ENCODE measurements at regions not wholly inside any gene's neighbourhood (a gene's known extent, or its start where the extent isn't known, plus 50 kb on each side); places are given as distances from the start of the nearest gene placed in this dataset.
"Not testable (repeated sequence)": the region's sequence is repeated elsewhere in the genome, so short reads cannot be mapped to it uniquely, and the experiment has no call there.

GRCh38 chr11:87574193-87574592, 536.5 kb downstream of the TMEM135 start:
- no peaks in the 10 kb centered on the region for H3K36me3 Mint-ChIP-seq
- H3K4me3 Mint-ChIP-seq, result no peak overlapping the region
- H3K27ac Mint-ChIP-seq, result no peak overlapping the region
- Histone ChIP-seq H3K4me3 (ENCODE audit: low read depth, low read length) (no peak overlapping the region), H3K27ac (ENCODE audit: insufficient read depth, low read length, poor library complexity, severe bottlenecking) (no peak overlapping the region), H3K4me1 (ENCODE audit: control insufficient read depth, insufficient read depth, low read length, poor library complexity, severe bottlenecking) (no peaks in the 10 kb centered on the region), H3K36me3 (ENCODE audit: control insufficient read depth, insufficient read depth, low read length) (no peaks in the 10 kb centered on the region), H3K27me3 (ENCODE audit: control insufficient read depth, insufficient read depth, low read length) (no peaks in the 10 kb centered on the region), H3K9me3 (ENCODE audit: control insufficient read depth in 2 of 2, low read length in 2 of 2) (no peaks in the 10 kb centered on the region)
- DNase-seq, result no peak
- H3K4me1 Mint-ChIP-seq, result no peaks in the 10 kb centered on the region
- peaks cover 0 to 2% (median 2%) of the 10 kb centered on the region in 7 donors for H3K9me3 Mint-ChIP-seq
- no peaks in the 10 kb centered on the region for H3K27me3 Mint-ChIP-seq
- no peak for ATAC-seq (ENCODE audit: low read depth in 2 of 2)

GRCh38 chr11:87573708-87574107, 536.0 kb downstream of the TMEM135 start:
- peaks cover 0 to 2% (median 2%) of the 10 kb centered on the region in 7 donors for H3K9me3 Mint-ChIP-seq
- DNase-seq (no peak), ATAC-seq (ENCODE audit: low read depth in 2 of 2) (no peak)
- H3K9me3 ChIP-seq (ENCODE audit: control insufficient read depth in 2 of 2, low read length in 2 of 2), result no peaks in the 10 kb centered on the region
- H3K4me1 ChIP-seq (ENCODE audit: control insufficient read depth, insufficient read depth, low read length, poor library complexity, severe bottlenecking), result no peaks in the 10 kb centered on the region
- no peaks in the 10 kb centered on the region for H3K36me3 ChIP-seq (ENCODE audit: control insufficient read depth, insufficient read depth, low read length)
- H3K27me3 Mint-ChIP-seq, result no peaks in the 10 kb centered on the region
- H3K27ac ChIP-seq (ENCODE audit: insufficient read depth, low read length, poor library complexity, severe bottlenecking), result no peak overlapping the region
- H3K36me3 Mint-ChIP-seq, result no peaks in the 10 kb centered on the region
- H3K4me1 Mint-ChIP-seq, result no peaks in the 10 kb centered on the region
- no peak overlapping the region for H3K4me3 ChIP-seq (ENCODE audit: low read depth, low read length)
- H3K27ac Mint-ChIP-seq, result no peak overlapping the region
- H3K27me3 ChIP-seq (ENCODE audit: control insufficient read depth, insufficient read depth, low read length), result no peaks in the 10 kb centered on the region
- H3K4me3 Mint-ChIP-seq, result no peak overlapping the region

- Histone ChIP-seq H3K36me3 (ENCODE audit: control insufficient read depth, insufficient read depth, low read length) (no peaks in the 10 kb centered on the region), H3K4me1 (ENCODE audit: control insufficient read depth, insufficient read depth, low read length, poor library complexity, severe bottlenecking) (no peaks in the 10 kb centered on the region), H3K27ac (ENCODE audit: insufficient read depth, low read length, poor library complexity, severe bottlenecking) (no peak overlapping the region), H3K27me3 (ENCODE audit: control insufficient read depth, insufficient read depth, low read length) (no peaks in the 10 kb centered on the region), H3K9me3 (ENCODE audit: control insufficient read depth in 2 of 2, low read length in 2 of 2) (no peaks in the 10 kb centered on the region), H3K4me3 (ENCODE audit: low read depth, low read length) (no peak overlapping the region)
- Mint-ChIP-seq H3K36me3 (no peaks in the 10 kb centered on the region), H3K9me3 (peaks cover 2 to 6% (median 2%) of the 10 kb centered on the region in 7 donors), H3K27ac (no peak overlapping the region), H3K27me3 (no peaks in the 10 kb centered on the region), H3K4me1 (no peaks in the 10 kb centered on the region), H3K4me3 (no peak overlapping the region)
- DNase-seq (no peak), ATAC-seq (ENCODE audit: low read depth in 2 of 2) (no peak)
These were observed 535.1 kb downstream of the TMEM135 start for GRCh38 chr11:87572881-87573280.

- Histone ChIP-seq H3K36me3 (ENCODE audit: control insufficient read depth, insufficient read depth, low read length) (no peaks in the 10 kb centered on the region), H3K27ac (ENCODE audit: insufficient read depth, low read length, poor library complexity, severe bottlenecking) (no peak overlapping the region), H3K27me3 (ENCODE audit: control insufficient read depth, insufficient read depth, low read length) (no peaks in the 10 kb centered on the region), H3K9me3 (ENCODE audit: control insufficient read depth in 2 of 2, low read length in 2 of 2) (no peaks in the 10 kb centered on the region), H3K4me1 (ENCODE audit: control insufficient read depth, insufficient read depth, low read length, poor library complexity, severe bottlenecking) (no peaks in the 10 kb centered on the region), H3K4me3 (ENCODE audit: low read depth, low read length) (no peak overlapping the region)
- H3K36me3 Mint-ChIP-seq, result no peaks in the 10 kb centered on the region
- H3K4me1 Mint-ChIP-seq, result no peaks in the 10 kb centered on the region
- no peaks in the 10 kb centered on the region for H3K27me3 Mint-ChIP-seq
- peaks cover 3 to 11% (median 5%) of the 10 kb centered on the region in 7 donors for H3K9me3 Mint-ChIP-seq
- DNase-seq (no peak), ATAC-seq (ENCODE audit: low read depth in 2 of 2) (no peak)
- no peak overlapping the region for H3K4me3 Mint-ChIP-seq
- H3K27ac Mint-ChIP-seq, result no peak overlapping the region
These were observed 522.6 kb downstream of the TMEM135 start for GRCh38 chr11:87560352-87560751.

DNA sequence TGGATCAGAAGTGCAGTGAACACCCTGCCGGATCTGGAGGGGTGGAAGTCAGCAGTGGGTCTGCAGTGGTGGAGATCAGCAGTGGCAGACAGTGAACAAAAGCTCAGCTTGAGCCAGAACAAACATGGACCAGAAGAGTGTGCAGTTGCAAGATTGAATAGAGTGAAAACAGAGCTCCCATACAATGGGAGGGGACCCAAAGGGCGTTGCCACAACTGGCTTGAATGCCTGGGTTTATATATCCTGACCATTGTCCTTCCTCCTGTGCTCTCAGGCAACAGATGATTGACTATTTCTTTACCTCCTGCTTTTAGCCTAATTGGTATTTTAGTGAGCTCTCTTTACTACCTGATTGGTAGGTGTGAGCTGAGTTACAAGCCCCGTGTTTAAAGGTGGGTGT, 522.1 kb downstream of the TMEM135 start:
- H3K4me1 Mint-ChIP-seq; H3K36me3 Mint-ChIP-seq; H3K4me1 ChIP-seq (ENCODE audit: control insufficient read depth, insufficient read depth, low read length, poor library complexity, severe bottlenecking); H3K27ac Mint-ChIP-seq; H3K27ac ChIP-seq (ENCODE audit: insufficient read depth, low read length, poor library complexity, severe bottlenecking); ATAC-seq (ENCODE audit: low read depth in 2 of 2); H3K4me3 ChIP-seq (ENCODE audit: low read depth, low read length); H3K9me3 ChIP-seq (ENCODE audit: control insufficient read depth in 2 of 2, low read length in 2 of 2); H3K4me3 Mint-ChIP-seq; H3K27me3 ChIP-seq (ENCODE audit: control insufficient read depth, insufficient read depth, low read length); DNase-seq; H3K27me3 Mint-ChIP-seq; H3K36me3 ChIP-seq (ENCODE audit: control insufficient read depth, insufficient read depth, low read length): not testable (repeated sequence)
- H3K9me3 Mint-ChIP-seq, result peaks cover 3 to 11% (median 5%) of the 10 kb centered on the region in 7 donors

GRCh38 chr11:87555101-87555500, 517.4 kb downstream of the TMEM135 start:
- Mint-ChIP-seq H3K27ac (no peak overlapping the region), H3K4me3 (no peak overlapping the region), H3K36me3 (no peaks in the 10 kb centered on the region), H3K4me1 (no peaks in the 10 kb centered on the region), H3K27me3 (no peaks in the 10 kb centered on the region), H3K9me3 (peaks cover 4 to 12% (median 8%) of the 10 kb centered on the region in 7 donors)
- no peak overlapping the region for H3K27ac ChIP-seq (ENCODE audit: insufficient read depth, low read length, poor library complexity, severe bottlenecking)
- H3K4me3 ChIP-seq (ENCODE audit: low read depth, low read length), result no peak overlapping the region
- H3K9me3 ChIP-seq (ENCODE audit: control insufficient read depth in 2 of 2, low read length in 2 of 2), result no peaks in the 10 kb centered on the region
- DNase-seq (no peak), ATAC-seq (ENCODE audit: low read depth in 2 of 2) (no peak)
- H3K4me1 ChIP-seq (ENCODE audit: control insufficient read depth, insufficient read depth, low read length, poor library complexity, severe bottlenecking), result no peaks in the 10 kb centered on the region
- no peaks in the 10 kb centered on the region for H3K36me3 ChIP-seq (ENCODE audit: control insufficient read depth, insufficient read depth, low read length)
- no peaks in the 10 kb centered on the region for H3K27me3 ChIP-seq (ENCODE audit: control insufficient read depth, insufficient read depth, low read length)

- peaks cover 0 to 2% of the 10 kb centered on the region in 2 experiments for H3K9me3 ChIP-seq (ENCODE audit: control insufficient read depth in 2 of 2, low read length in 2 of 2)
- peak overlapping the region in 1 of 3 donors; percentile 26 for H3K27ac Mint-ChIP-seq
- no peaks in the 10 kb centered on the region for H3K36me3 Mint-ChIP-seq
- H3K4me1 ChIP-seq (ENCODE audit: control insufficient read depth, insufficient read depth, low read length, poor library complexity, severe bottlenecking), result no peaks in the 10 kb centered on the region
- H3K27ac ChIP-seq (ENCODE audit: insufficient read depth, low read length, poor library complexity, severe bottlenecking), result no peak overlapping the region
- H3K36me3 ChIP-seq (ENCODE audit: control insufficient read depth, insufficient read depth, low read length), result no peaks in the 10 kb centered on the region
- H3K4me1 Mint-ChIP-seq, result no peaks in the 10 kb centered on the region
- no peak for DNase-seq
- no peak overlapping the region for H3K4me3 ChIP-seq (ENCODE audit: low read depth, low read length)
- H3K27me3 ChIP-seq (ENCODE audit: control insufficient read depth, insufficient read depth, low read length), result no peaks in the 10 kb centered on the region
- no peak for ATAC-seq (ENCODE audit: low read depth in 2 of 2)
- H3K27me3 Mint-ChIP-seq, result no peaks in the 10 kb centered on the region
- H3K9me3 Mint-ChIP-seq, result peaks cover 4 to 23% (median 11%) of the 10 kb centered on the region in 7 donors
- H3K4me3 Mint-ChIP-seq, result no peak overlapping the region
These were observed 511.1 kb downstream of the TMEM135 start for GRCh38 chr11:87548797-87549196.

- H3K27me3 Mint-ChIP-seq, result no peaks in the 10 kb centered on the region
- Histone ChIP-seq H3K9me3 (ENCODE audit: control insufficient read depth in 2 of 2, low read length in 2 of 2) (peaks cover 2 to 5% of the 10 kb centered on the region in 2 experiments), H3K27me3 (ENCODE audit: control insufficient read depth, insufficient read depth, low read length) (no peaks in the 10 kb centered on the region), H3K4me1 (ENCODE audit: control insufficient read depth, insufficient read depth, low read length, poor library complexity, severe bottlenecking) (no peaks in the 10 kb centered on the region), H3K4me3 (ENCODE audit: low read depth, low read length) (no peak overlapping the region), H3K36me3 (ENCODE audit: control insufficient read depth, insufficient read depth, low read length) (no peaks in the 10 kb centered on the region), H3K27ac (ENCODE audit: insufficient read depth, low read length, poor library complexity, severe bottlenecking) (no peak overlapping the region)
- H3K4me1 Mint-ChIP-seq, result no peaks in the 10 kb centered on the region
- no peak overlapping the region for H3K27ac Mint-ChIP-seq
- ATAC-seq (ENCODE audit: low read depth in 2 of 2) (no peak), DNase-seq (no peak)
- H3K9me3 Mint-ChIP-seq, result peaks cover 4 to 31% (median 11%) of the 10 kb centered on the region in 7 donors
- H3K4me3 Mint-ChIP-seq, result no peak overlapping the region
- H3K36me3 Mint-ChIP-seq, result no peaks in the 10 kb centered on the region
These were observed 508.1 kb downstream of the TMEM135 start for GRCh38 chr11:87545858-87546257.

All from CD4-positive, CD25-positive, alpha-beta regulatory T cell (primary cell).